ENCODE measurements at regions not wholly inside any gene's neighbourhood (a gene's known extent, or its start where the extent isn't known, plus 50 kb on each side); places are given as distances from the start of the nearest gene placed in this dataset.

DNA sequence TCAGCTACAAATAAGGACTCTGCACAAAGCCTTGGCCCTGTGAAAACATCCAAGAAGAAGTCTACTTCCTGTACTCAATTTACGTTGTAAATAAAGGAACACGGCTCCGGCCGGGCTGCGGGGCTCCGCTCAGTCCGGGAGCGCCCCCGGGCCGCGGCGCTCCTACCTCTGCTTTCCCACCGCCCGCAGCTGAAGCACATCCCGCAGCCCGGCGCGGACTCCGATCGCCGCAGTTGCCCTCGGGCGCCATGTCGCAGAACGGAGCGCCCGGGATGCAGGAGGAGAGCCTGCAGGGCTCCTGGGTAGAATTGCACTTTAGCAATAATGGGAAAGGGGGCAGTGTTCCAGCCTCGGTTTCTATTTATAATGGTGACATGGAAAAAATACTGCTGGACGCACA is 502.3 kb upstream of the FOXG1 start:
- TF ChIP-seq, protein P1, sequence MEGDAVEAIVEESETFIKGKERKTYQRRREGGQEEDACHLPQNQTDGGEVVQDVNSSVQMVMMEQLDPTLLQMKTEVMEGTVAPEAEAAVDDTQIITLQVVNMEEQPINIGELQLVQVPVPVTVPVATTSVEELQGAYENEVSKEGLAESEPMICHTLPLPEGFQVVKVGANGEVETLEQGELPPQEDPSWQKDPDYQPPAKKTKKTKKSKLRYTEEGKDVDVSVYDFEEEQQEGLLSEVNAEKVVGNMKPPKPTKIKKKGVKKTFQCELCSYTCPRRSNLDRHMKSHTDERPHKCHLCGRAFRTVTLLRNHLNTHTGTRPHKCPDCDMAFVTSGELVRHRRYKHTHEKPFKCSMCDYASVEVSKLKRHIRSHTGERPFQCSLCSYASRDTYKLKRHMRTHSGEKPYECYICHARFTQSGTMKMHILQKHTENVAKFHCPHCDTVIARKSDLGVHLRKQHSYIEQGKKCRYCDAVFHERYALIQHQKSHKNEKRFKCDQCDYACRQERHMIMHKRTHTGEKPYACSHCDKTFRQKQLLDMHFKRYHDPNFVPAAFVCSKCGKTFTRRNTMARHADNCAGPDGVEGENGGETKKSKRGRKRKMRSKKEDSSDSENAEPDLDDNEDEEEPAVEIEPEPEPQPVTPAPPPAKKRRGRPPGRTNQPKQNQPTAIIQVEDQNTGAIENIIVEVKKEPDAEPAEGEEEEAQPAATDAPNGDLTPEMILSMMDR (IDR thresholded peaks at IDR 0.05): no peak
- TF ChIP-seq POLR2A (IDR thresholded peaks at IDR 0.05): no peak

Measured in heart left ventricle (tissue), 13 donors.